MCF 10A (cell line): ENCODE measurements at regions not wholly inside any gene's neighbourhood (a gene's known extent, or its start where the extent isn't known, plus 50 kb on each side); places are given as distances from the start of the nearest gene placed in this dataset.

Experiments used
- BruUV-seq: library from RNA; stranded (reverse); fragments of 400-500 nt; replicated peaks from 2 replicates; lab custom pipeline; 2021; lab: Mats Ljungman, UMichigan
- CTCF ChIA-PET: fragments of 300-600 bp; sonication (Branson Sonifier 250); formaldehyde crosslinking; extraction: SDS; loops from one replicate; lab custom pipeline; 2021; ENCODE audit warnings: antibody characterized with exemption, inconsistent platforms; lab: Yijun Ruan, JAX
- POLR2A ChIA-PET: fragments of 300-600, 350-650 bp; sonication (Branson Sonifier 250); formaldehyde crosslinking; extraction: SDS; loops from one replicate; lab custom pipeline; 2020; ENCODE audit warnings: antibody characterized with exemption, inconsistent platforms; lab: Yijun Ruan, JAX
- DNase-seq: peaks from one replicate; pipeline ENCODE4 v3.0.0-alpha.2; 2018; ENCODE audit not compliant: unreplicated experiment
- H3K27ac Mint-ChIP-seq: one replicate; pipeline ENCODE4 v1.8.0; 2022; ENCODE audit warnings: mild to moderate bottlenecking, low read depth, mixed read lengths; ENCODE audit not compliant: unreplicated experiment
- H3K27me3 Mint-ChIP-seq: one replicate; pipeline ENCODE4 v1.8.0; 2022; ENCODE audit warnings: mixed read lengths; ENCODE audit not compliant: insufficient read depth, unreplicated experiment
- H3K36me3 Mint-ChIP-seq: one replicate; pipeline ENCODE4 v1.8.0; 2022; ENCODE audit warnings: mild to moderate bottlenecking, moderate library complexity, mixed read lengths; ENCODE audit not compliant: insufficient read depth, unreplicated experiment
- H3K4me1 Mint-ChIP-seq: one replicate; pipeline ENCODE4 v1.8.0; 2022; ENCODE audit warnings: mixed read lengths; ENCODE audit not compliant: insufficient read depth, unreplicated experiment
- H3K4me3 Mint-ChIP-seq: one replicate; pipeline ENCODE4 v1.8.0; 2022; ENCODE audit warnings: mild to moderate bottlenecking, moderate library complexity, mixed read lengths; ENCODE audit not compliant: unreplicated experiment
- H3K9me3 Mint-ChIP-seq: one replicate; pipeline ENCODE4 v1.8.0; 2022; ENCODE audit warnings: mixed read lengths; ENCODE audit not compliant: unreplicated experiment
- intact Hi-C: fragments of 100-400 bp; cut with micrococcal nuclease; formaldehyde crosslinking; loops from 2 replicates; pipeline ENCODE4 v1.14.1; 2022
- TF ChIP-seq, protein P1 (sequence below): fragments of 200-600 bp; IDR thresholded peaks from one replicate; pipeline ENCODE4 v1.8.0; 2022; ENCODE audit warnings: antibody characterized with exemption, mild to moderate bottlenecking; ENCODE audit not compliant: unreplicated experiment

- CTCF ChIA-PET: no interaction called here
- TF ChIP-seq, protein P1, sequence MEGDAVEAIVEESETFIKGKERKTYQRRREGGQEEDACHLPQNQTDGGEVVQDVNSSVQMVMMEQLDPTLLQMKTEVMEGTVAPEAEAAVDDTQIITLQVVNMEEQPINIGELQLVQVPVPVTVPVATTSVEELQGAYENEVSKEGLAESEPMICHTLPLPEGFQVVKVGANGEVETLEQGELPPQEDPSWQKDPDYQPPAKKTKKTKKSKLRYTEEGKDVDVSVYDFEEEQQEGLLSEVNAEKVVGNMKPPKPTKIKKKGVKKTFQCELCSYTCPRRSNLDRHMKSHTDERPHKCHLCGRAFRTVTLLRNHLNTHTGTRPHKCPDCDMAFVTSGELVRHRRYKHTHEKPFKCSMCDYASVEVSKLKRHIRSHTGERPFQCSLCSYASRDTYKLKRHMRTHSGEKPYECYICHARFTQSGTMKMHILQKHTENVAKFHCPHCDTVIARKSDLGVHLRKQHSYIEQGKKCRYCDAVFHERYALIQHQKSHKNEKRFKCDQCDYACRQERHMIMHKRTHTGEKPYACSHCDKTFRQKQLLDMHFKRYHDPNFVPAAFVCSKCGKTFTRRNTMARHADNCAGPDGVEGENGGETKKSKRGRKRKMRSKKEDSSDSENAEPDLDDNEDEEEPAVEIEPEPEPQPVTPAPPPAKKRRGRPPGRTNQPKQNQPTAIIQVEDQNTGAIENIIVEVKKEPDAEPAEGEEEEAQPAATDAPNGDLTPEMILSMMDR: no peak
- Mint-ChIP-seq H3K4me3 (no peak overlapping the region), H3K4me1 (no peaks in the 10 kb centered on the region), H3K9me3 (no peaks in the 10 kb centered on the region), H3K27me3 (no peaks in the 10 kb centered on the region), H3K36me3 (no peaks in the 10 kb centered on the region), H3K27ac (no peak overlapping the region)
- POLR2A ChIA-PET: interaction anchor here (0.8 kb wide), 1 partner anchor 17 kb away, joined by 3 read pairs; no protein-coding TSS in a partner anchor
- intact Hi-C loops: no loop called here
- DNase-seq: no peak
- BruUV-seq: no TSS peak
These were observed 246.8 kb upstream of the FMN2 start for GRCh38 chr1:239844833-239845232.

DNA sequence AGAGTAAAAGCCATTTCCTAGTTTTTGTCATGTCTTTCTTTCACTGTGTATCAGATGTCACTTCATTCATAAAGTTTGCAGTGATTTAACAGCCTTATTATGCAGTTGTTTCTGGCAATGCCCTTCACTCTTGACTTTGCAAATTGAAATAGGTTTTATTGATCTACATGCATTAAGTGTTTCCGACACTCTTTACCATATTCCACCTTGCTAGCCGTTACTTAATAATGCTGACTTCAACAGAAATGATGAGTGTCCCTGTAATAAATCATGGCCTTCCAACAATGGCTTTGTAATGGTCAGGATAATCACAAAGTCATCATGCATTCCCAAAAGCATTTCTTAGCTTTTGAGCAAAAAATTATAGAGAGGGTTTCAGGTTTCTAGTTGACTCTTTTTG lies 236.8 kb upstream of the FMN2 start:
- ChIA-PET CTCF (interaction anchor here (1.0 to 1.3 kb wide), 2 partner anchors 18 to 40 kb away, joined by 3 read pairs; no protein-coding TSS in a partner anchor), POLR2A (interaction anchor here (1.5 kb wide), 1 partner anchor 10 kb away, joined by 3 read pairs; no protein-coding TSS in a partner anchor)
- Mint-ChIP-seq H3K27me3 (no peaks in the 10 kb centered on the region), H3K27ac (no peak overlapping the region), H3K4me3 (no peak overlapping the region), H3K9me3 (peaks cover 13% of the 10 kb centered on the region), H3K36me3 (no peaks in the 10 kb centered on the region), H3K4me1 (peaks cover 8% of the 10 kb centered on the region)
- no peak for DNase-seq
- TF ChIP-seq, protein P1: no peak
- intact Hi-C loops: no loop called here
- BruUV-seq: no TSS peak

GRCh38 chr1:239856067-239856466 lies 235.6 kb upstream of the FMN2 start:
- TF ChIP-seq, protein P1: no peak
- Mint-ChIP-seq H3K4me3 (no peak overlapping the region), H3K27me3 (no peaks in the 10 kb centered on the region), H3K4me1 (peaks cover 8% of the 10 kb centered on the region), H3K9me3 (peaks cover 13% of the 10 kb centered on the region), H3K27ac (no peak overlapping the region), H3K36me3 (no peaks in the 10 kb centered on the region)
- BruUV-seq: no TSS peak
- ChIA-PET CTCF (interaction anchor here (1.0 kb wide), 1 partner anchor 260 kb away, joined by 3 read pairs; no protein-coding TSS in a partner anchor), POLR2A (no interaction called here)
- intact Hi-C loops: no loop called here
- DNase-seq: no peak

GRCh38 chr1:239856924-239857323 lies 234.8 kb upstream of the FMN2 start:
- Mint-ChIP-seq H3K9me3 (peaks cover 13% of the 10 kb centered on the region), H3K36me3 (no peaks in the 10 kb centered on the region), H3K4me1 (peaks cover 8% of the 10 kb centered on the region), H3K27me3 (no peaks in the 10 kb centered on the region), H3K27ac (no peak overlapping the region), H3K4me3 (no peak overlapping the region)
- ChIA-PET CTCF (interaction anchor here (0.7 to 1.0 kb wide), 2 partner anchors 39 to 261 kb away, joined by 3 read pairs; no protein-coding TSS in a partner anchor), POLR2A (no interaction called here)
- no TSS peak for BruUV-seq
- intact Hi-C loops: no loop called here
- no peak for DNase-seq
- TF ChIP-seq, protein P1: no peak
